Adrenal gland (tissue), 9 donors: ENCODE measurements at regions not wholly inside any gene's neighbourhood (a gene's known extent, or its start where the extent isn't known, plus 50 kb on each side); places are given as distances from the start of the nearest gene placed in this dataset.

ENCODE experiments used
- DNase-seq, 7 donors: peaks; one replicate each; pipeline ENCODE4 v3.0.0-alpha.2; 2019 to 2020
- H3K27ac ChIP-seq, 5 donors: fragments of 200-600 bp; sonication (generic) in 4 of 5; 1 replicate in 3 of 5; 2 replicates in 2 of 5; pipeline versions ENCODE4 v1.5.1 to v1.8.0; 2016 to 2020; ENCODE audit warnings: mild to moderate bottlenecking in 1 of 5
- H3K27me3 ChIP-seq: fragments of 200-600 bp; 2 replicates; pipeline ENCODE4 v1.8.0; 2021
- H3K36me3 ChIP-seq, 2 donors: fragments of 200-600 bp; replicated peaks in 1 of 2; 1 replicate in 1 of 2; 2 replicates in 1 of 2; pipeline versions ENCODE4 v1.5.1 to v1.8.0; 2018 to 2022
- H3K4me1 ChIP-seq, 2 donors: fragments of 200-600 bp; replicated peaks in 1 of 2; 1 replicate in 1 of 2; 2 replicates in 1 of 2; pipeline versions ENCODE4 v1.5.1 to v1.8.0; 2018 to 2021
- H3K4me3 ChIP-seq, 4 donors: fragments of 200-600 bp; sonication (generic) in 3 of 4; one replicate each; pipeline ENCODE4 v1.5.1; 2016 to 2018
- H3K9me3 ChIP-seq, 3 donors: fragments of 200-600 bp; sonication (generic) in 1 of 3; replicated peaks in 1 of 3; 1 replicate in 2 of 3; 2 replicates in 1 of 3; pipeline versions ENCODE4 v1.5.1 to v1.8.0; 2016 to 2021
- POLR2A ChIP-seq, 2 donors: fragments of 450-650 bp; IDR thresholded peaks; one replicate each; pipeline ENCODE4 v1.6.1; 2017; ENCODE audit warnings: antibody characterized with exemption in 2 of 2, mild to moderate bottlenecking in 2 of 2, moderate library complexity in 1 of 2
- WGBS, 4 donors: extraction: QIAGEN DNeasy Blood & Tissue Kit in 2 of 4; methylation state at CpG; one replicate each; pipeline versions ENCODE4 v1.1.5 to v1.1.7; 2013 to 2017; 5-methylcytosine and 5-hydroxymethylcytosine counted together
- intact Hi-C, 2 donors: fragments of 100-400 bp; cut with DNase I; formaldehyde crosslinking; loops; one replicate each; pipeline versions ENCODE4 v1.14.1 to v1.15.0; 2022 to 2023
- TF ChIP-seq, protein P1 (sequence below), 6 experiments: fragments of 450-650 bp in 4 of 6; fragments of 200-600 bp in 2 of 6; sonication (generic) in 1 of 6; IDR thresholded peaks; 1 replicate in 5 of 6; 2 replicates in 1 of 6; pipeline versions ENCODE4 v1.5.1 to v1.8.0; 2016 to 2021; ENCODE audit warnings: antibody characterized with exemption in 6 of 6, mild to moderate bottlenecking in 2 of 6, moderate library complexity in 1 of 6
- donor health status: healthy with polysubstance abuse.
- donor health status: Bipolar disorder and iron deficiency.
- donor health status: DM: yes; HTN: yes; CAD: no.
- donor health status: DM: no; HTN: no; CAD: no.
- donor health status: DM: no; HTN: no; CAD: no.

DNA sequence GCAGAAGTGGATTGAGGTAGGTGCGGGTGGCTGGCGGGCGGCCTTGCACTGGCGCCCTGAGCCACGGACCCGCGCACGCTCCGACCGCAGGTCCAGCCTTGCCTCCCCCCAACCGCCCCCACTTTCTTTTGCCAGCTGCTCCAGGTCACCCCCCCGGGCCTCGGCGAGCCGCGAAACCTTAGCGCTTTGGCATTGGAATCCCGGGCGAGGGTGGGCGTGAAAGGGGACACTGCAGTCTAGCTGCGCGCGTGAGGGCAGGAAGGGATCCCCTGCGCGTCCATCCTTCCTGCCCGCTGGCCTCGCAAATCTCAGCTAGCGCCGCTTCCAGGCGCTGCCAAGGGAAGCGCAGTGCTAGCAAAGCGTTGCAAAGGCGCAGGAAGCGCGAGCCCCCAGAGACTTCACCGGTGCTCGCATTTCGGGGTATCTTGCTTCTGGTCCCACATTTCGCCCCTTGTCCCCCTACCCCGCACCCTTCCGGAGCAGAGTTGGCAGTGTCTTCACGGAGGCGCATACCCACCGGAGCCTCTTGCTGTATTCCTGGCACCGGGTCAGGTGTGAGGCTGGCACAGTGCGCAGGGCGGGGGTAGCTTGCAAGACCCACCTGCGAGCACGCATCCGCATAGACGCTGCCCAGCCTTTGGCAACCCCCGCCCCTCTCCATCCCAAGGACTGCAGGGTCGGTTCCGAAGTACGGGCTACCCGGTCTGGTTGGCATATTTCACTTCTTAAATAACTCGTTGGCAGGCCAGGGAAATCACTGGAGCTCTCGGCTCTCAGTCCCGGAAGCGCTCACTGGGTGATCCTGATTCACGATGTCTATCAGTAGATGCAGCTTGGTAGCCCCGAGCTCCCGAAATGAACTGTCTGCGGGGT is 104.4 kb downstream of the UCHL1 start:
- Histone ChIP-seq H3K27ac (peak overlapping the region; percentile 51 to 91 (median 78)), H3K4me3 (peak overlapping the region; percentile 56 to 99 (median 85)), H3K36me3 (no peaks in the 10 kb centered on the region), H3K9me3 (no peaks in the 10 kb centered on the region), H3K27me3 (no peaks in the 10 kb centered on the region), H3K4me1 (peaks cover 30 to 42% of the 10 kb centered on the region in 2 donors)
- TF ChIP-seq POLR2A (IDR thresholded peaks at IDR 0.05), result peak in 1 of 2 donors; percentile 49
- TF ChIP-seq, protein P1, sequence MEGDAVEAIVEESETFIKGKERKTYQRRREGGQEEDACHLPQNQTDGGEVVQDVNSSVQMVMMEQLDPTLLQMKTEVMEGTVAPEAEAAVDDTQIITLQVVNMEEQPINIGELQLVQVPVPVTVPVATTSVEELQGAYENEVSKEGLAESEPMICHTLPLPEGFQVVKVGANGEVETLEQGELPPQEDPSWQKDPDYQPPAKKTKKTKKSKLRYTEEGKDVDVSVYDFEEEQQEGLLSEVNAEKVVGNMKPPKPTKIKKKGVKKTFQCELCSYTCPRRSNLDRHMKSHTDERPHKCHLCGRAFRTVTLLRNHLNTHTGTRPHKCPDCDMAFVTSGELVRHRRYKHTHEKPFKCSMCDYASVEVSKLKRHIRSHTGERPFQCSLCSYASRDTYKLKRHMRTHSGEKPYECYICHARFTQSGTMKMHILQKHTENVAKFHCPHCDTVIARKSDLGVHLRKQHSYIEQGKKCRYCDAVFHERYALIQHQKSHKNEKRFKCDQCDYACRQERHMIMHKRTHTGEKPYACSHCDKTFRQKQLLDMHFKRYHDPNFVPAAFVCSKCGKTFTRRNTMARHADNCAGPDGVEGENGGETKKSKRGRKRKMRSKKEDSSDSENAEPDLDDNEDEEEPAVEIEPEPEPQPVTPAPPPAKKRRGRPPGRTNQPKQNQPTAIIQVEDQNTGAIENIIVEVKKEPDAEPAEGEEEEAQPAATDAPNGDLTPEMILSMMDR (IDR thresholded peaks at IDR 0.05), result no peak
- peak; percentile 45 to 79 (median 68) for DNase-seq
- intact Hi-C loops, result loop anchor here in 1 of 2 donors (10.0 kb wide), 1 partner anchor 284 kb away; no protein-coding TSS in a partner anchor
- 0 to 7% (median 1%) methylated on average over 3 to 64 of the region's 64 CpGs for WGBS, 4 donors

DNA sequence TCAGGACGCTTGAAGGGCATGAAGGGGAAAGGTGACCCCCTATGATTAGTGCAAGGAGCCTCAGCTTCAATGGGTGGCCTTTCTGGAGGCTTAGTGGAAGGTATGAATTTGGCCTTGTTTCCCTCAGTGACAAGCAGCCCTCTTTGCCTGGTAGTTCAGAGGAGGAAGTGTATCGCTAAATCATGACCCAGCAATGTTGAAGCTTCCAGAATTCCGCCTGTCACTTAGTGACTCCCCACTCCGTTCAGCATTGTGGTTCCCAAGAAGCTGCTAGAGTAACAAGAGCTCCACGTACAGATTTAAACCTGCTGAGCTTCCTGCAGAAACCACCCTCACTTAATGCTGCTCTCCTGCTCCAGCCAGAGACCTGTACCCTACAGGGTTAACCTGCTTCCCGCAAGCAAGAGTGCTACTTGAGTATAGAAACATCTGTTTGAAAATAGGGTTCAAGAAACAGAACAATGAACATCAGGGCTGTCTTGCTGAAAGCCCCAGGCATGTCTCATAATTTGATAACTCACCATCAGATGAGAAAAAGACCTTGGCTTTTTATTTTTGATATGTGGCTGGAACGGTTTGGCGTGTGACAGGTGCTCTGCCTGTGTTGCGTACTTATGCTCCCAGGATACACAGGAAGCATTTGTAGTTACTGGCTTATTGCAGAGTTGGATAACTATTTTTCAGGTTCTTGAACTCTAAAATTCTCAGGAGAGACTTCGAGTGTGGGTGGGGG is 105.2 kb downstream of the UCHL1 start:
- Histone ChIP-seq H3K4me1 (peaks cover 30 to 48% of the 10 kb centered on the region in 2 donors), H3K36me3 (no peaks in the 10 kb centered on the region), H3K27ac (peak overlapping the region in 4 of 5 donors; percentile 63 to 91 (median 80)), H3K4me3 (peak overlapping the region; percentile 56 to 99 (median 85)), H3K9me3 (no peaks in the 10 kb centered on the region), H3K27me3 (no peaks in the 10 kb centered on the region)
- DNase-seq, result peak in 4 of 7 donors; percentile 26 to 59 (median 42)
- WGBS, 4 donors, result 12 to 15% (median 13%) methylated on average over 9 to 10 of the region's 10 CpGs
- intact Hi-C loops, result loop anchor here in 1 of 2 donors (10.0 kb wide), 1 partner anchor 283 kb away; no protein-coding TSS in a partner anchor
- TF ChIP-seq, protein P1 (IDR thresholded peaks at IDR 0.05), result no peak
- TF ChIP-seq POLR2A (IDR thresholded peaks at IDR 0.05), result peak in 1 of 2 donors; percentile 63

DNA sequence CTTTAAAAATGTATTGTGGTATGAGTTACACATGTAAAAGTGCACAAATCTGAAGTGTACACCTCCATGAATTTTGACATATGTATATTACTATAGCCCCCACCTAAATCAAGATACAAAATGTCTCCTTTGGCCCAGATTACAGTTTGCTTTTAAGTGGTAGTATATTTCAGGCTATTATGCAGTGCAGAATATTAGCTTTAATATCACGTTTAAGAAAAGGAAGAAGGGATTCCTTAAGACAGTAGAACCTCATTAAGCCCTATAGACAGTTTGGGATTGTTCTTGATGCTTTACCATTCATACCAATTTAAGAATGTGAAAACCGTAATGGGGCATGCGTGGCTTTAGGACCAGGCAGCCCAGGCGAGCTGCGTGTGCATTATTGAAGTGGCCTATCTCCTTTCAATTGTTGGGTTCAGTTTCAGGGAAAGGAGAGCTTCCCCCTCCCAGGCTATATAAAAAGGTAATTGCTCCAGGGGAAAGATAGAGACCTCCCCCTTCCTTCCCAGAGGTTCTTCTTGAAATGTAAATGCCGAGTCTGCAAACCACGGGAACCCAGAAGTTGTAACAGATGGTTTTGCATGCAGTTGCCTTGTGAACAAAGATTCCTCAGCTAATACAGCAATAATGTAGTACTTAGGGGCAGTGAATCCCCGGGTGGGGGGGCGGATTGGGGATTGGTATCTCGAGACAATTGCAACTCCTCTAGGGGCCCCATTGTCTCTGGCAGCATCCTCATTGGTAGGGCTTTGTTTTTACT is 106.1 kb downstream of the UCHL1 start:
- WGBS, 4 donors, result 30 to 47% (median 42%) methylated on average over 10 of the region's 10 CpGs
- intact Hi-C loops, result loop anchor here in 1 of 2 donors (10.0 kb wide), 1 partner anchor 282 kb away; no protein-coding TSS in a partner anchor
- H3K27ac ChIP-seq, result peak overlapping the region in 4 of 5 donors; percentile 63 to 91 (median 80)
- H3K9me3 ChIP-seq, result no peaks in the 10 kb centered on the region
- peak overlapping the region in 1 of 4 donors; percentile 99 for H3K4me3 ChIP-seq
- no peak for TF ChIP-seq POLR2A (IDR thresholded peaks at IDR 0.05)
- TF ChIP-seq, protein P1 (IDR thresholded peaks at IDR 0.05), result no peak
- no peaks in the 10 kb centered on the region for H3K36me3 ChIP-seq
- DNase-seq, result peak in 2 of 7 donors; percentile 28 to 29
- H3K27me3 ChIP-seq, result no peaks in the 10 kb centered on the region
- H3K4me1 ChIP-seq, result peaks cover 30 to 56% of the 10 kb centered on the region in 2 donors
